ENCODE measurements at regions not wholly inside any gene's neighbourhood (a gene's known extent, or its start where the extent isn't known, plus 50 kb on each side); places are given as distances from the start of the nearest gene placed in this dataset.
A peak's percentile ranks its signal among the peaks of the same experiment; 100 is the strongest.

DNA sequence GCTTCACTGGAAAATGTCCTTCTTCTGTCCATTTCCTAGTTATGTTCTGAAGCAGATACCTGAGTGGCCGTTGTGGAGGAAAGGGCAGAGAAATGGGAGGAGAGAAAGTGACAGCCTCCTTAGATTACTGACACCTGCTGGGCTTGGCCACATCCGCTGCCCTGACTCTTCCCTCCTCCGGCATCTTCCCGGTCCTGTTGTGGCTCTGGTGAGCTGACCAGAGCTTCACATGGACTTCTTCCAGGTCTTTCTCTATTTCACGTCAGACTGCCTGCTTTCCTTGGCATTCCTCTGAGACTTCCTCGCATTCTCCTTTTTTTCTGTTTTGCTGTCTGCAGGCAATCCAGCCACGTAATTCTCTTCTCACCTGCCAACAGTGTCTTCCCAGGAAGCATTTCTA lies 138.7 kb upstream of the E2F8 start:
- peaks cover under 1% of the 10 kb centered on the region for H3K27me3 Mint-ChIP-seq (ENCODE audit: low read depth, unreplicated experiment)
- peak; percentile 38 for DNase-seq (ENCODE audit: low read depth)
- Histone ChIP-seq H2AFZ (ENCODE audit: low read depth, low read length) (no peak overlapping the region), H3K4me3 (ENCODE audit: insufficient read depth, low read depth, low read length) (no peak overlapping the region), H3K4me1 (ENCODE audit: insufficient read depth, low read length) (peaks cover 17% of the 10 kb centered on the region), H3K36me3 (ENCODE audit: insufficient read depth, low read length) (no peaks in the 10 kb centered on the region), H3K4me2 (ENCODE audit: low read length) (no peak overlapping the region), H3K9me3 (ENCODE audit: insufficient read depth, low read depth, low read length) (no peaks in the 10 kb centered on the region), H3K27ac (ENCODE audit: low read depth, low read length) (no peak overlapping the region), H3K79me2 (ENCODE audit: insufficient read depth, low read length) (no peaks in the 10 kb centered on the region), H4K20me1 (ENCODE audit: insufficient read depth, low read length) (no peaks in the 10 kb centered on the region), H3K27me3 (ENCODE audit: insufficient read depth, low read length) (peaks cover 3% of the 10 kb centered on the region), H3K9ac (ENCODE audit: low read length) (no peak overlapping the region)
- no peak overlapping the region for H3K27ac Mint-ChIP-seq (ENCODE audit: unreplicated experiment)
- TF ChIP-seq EZH2 (IDR thresholded peaks at IDR 0.05; ENCODE audit: insufficient read depth, low read length) (no peak), CTCF (IDR thresholded peaks at IDR 0.05; ENCODE audit: insufficient read depth, low read depth, low read length) (no peak)
- H3K36me3 Mint-ChIP-seq (ENCODE audit: low read depth, unreplicated experiment), result no peaks in the 10 kb centered on the region
- no peak overlapping the region for H3K4me3 Mint-ChIP-seq (ENCODE audit: unreplicated experiment)
- H3K4me1 Mint-ChIP-seq (ENCODE audit: low read depth, unreplicated experiment), result peaks cover 6% of the 10 kb centered on the region
- H3K9me3 Mint-ChIP-seq (ENCODE audit: unreplicated experiment), result no peaks in the 10 kb centered on the region
- FAIRE-seq, result no peak

DNA sequence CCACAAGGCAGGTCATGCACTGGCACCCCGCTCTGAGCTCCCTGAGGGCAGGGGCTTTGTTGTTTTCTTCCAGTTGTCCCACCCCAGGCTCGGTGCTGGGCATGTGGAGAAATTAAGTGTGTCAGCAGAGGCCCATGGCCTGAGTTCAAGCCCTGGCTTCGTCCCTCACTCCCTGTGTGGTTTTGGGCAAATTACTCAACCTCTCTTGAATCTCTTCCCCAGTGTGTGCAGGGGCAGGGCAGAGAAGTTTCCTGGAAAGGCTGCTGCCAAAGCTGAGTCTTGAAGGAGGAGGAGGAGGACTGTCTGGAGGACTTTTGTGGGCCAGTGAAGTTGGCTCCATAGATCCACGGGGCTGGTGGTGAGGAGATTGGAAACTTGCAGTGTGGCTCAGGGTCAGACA lies 138.1 kb upstream of the E2F8 start:
- Mint-ChIP-seq H3K27me3 (ENCODE audit: low read depth, unreplicated experiment) (no peaks in the 10 kb centered on the region), H3K36me3 (ENCODE audit: low read depth, unreplicated experiment) (no peaks in the 10 kb centered on the region), H3K4me1 (ENCODE audit: low read depth, unreplicated experiment) (peaks cover 8% of the 10 kb centered on the region), H3K9me3 (ENCODE audit: unreplicated experiment) (no peaks in the 10 kb centered on the region), H3K27ac (ENCODE audit: unreplicated experiment) (no peak overlapping the region), H3K4me3 (ENCODE audit: unreplicated experiment) (no peak overlapping the region)
- FAIRE-seq (no peak), DNase-seq (ENCODE audit: low read depth) (no peak)
- no peak overlapping the region for H2AFZ ChIP-seq (ENCODE audit: low read depth, low read length)
- H3K9ac ChIP-seq (ENCODE audit: low read length), result no peak overlapping the region
- no peak for TF ChIP-seq CTCF (IDR thresholded peaks at IDR 0.05; ENCODE audit: insufficient read depth, low read depth, low read length)
- no peak for TF ChIP-seq EZH2 (IDR thresholded peaks at IDR 0.05; ENCODE audit: insufficient read depth, low read length)
- no peak overlapping the region for H3K4me3 ChIP-seq (ENCODE audit: insufficient read depth, low read depth, low read length)
- no peaks in the 10 kb centered on the region for H3K9me3 ChIP-seq (ENCODE audit: insufficient read depth, low read depth, low read length)
- no peaks in the 10 kb centered on the region for H3K27me3 ChIP-seq (ENCODE audit: insufficient read depth, low read length)
- H3K4me2 ChIP-seq (ENCODE audit: low read length), result no peak overlapping the region
- H3K4me1 ChIP-seq (ENCODE audit: insufficient read depth, low read length), result peaks cover 17% of the 10 kb centered on the region
- no peaks in the 10 kb centered on the region for H3K36me3 ChIP-seq (ENCODE audit: insufficient read depth, low read length)
- no peak overlapping the region for H3K27ac ChIP-seq (ENCODE audit: low read depth, low read length)
- no peaks in the 10 kb centered on the region for H4K20me1 ChIP-seq (ENCODE audit: insufficient read depth, low read length)
- no peaks in the 10 kb centered on the region for H3K79me2 ChIP-seq (ENCODE audit: insufficient read depth, low read length)

DNA sequence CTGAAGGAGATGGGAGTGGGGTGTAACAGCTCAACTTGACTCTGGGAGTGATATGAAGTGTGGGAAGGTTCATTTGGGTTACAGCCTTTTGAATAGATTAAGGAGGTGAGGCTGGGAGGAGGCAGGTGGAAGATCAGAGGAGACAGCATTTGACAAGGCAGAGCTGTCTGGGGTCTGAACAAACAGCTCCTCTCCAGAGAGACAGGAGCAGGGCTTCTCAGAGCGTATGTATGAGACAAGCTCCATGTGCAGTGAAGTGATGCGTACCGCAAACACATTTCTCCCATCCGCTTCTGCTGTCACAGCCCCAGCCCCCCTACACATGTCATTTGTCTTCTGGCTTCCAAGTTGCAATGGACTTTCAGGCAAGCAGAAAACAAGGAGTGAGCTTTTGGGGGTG lies 137.1 kb upstream of the E2F8 start:
- TF ChIP-seq EZH2 (IDR thresholded peaks at IDR 0.05; ENCODE audit: insufficient read depth, low read length) (no peak), CTCF (IDR thresholded peaks at IDR 0.05; ENCODE audit: insufficient read depth, low read depth, low read length) (no peak)
- Histone ChIP-seq H3K4me3 (ENCODE audit: insufficient read depth, low read depth, low read length) (no peak overlapping the region), H2AFZ (ENCODE audit: low read depth, low read length) (no peak overlapping the region), H3K27ac (ENCODE audit: low read depth, low read length) (no peak overlapping the region), H3K9me3 (ENCODE audit: insufficient read depth, low read depth, low read length) (no peaks in the 10 kb centered on the region), H3K36me3 (ENCODE audit: insufficient read depth, low read length) (no peaks in the 10 kb centered on the region), H4K20me1 (ENCODE audit: insufficient read depth, low read length) (no peaks in the 10 kb centered on the region), H3K27me3 (ENCODE audit: insufficient read depth, low read length) (no peaks in the 10 kb centered on the region), H3K4me2 (ENCODE audit: low read length) (no peak overlapping the region), H3K4me1 (ENCODE audit: insufficient read depth, low read length) (peaks cover 17% of the 10 kb centered on the region), H3K79me2 (ENCODE audit: insufficient read depth, low read length) (no peaks in the 10 kb centered on the region), H3K9ac (ENCODE audit: low read length) (no peak overlapping the region)
- DNase-seq (ENCODE audit: low read depth) (no peak), FAIRE-seq (no peak)
- no peak overlapping the region for H3K27ac Mint-ChIP-seq (ENCODE audit: unreplicated experiment)
- H3K27me3 Mint-ChIP-seq (ENCODE audit: low read depth, unreplicated experiment), result no peaks in the 10 kb centered on the region
- no peaks in the 10 kb centered on the region for H3K9me3 Mint-ChIP-seq (ENCODE audit: unreplicated experiment)
- no peak overlapping the region for H3K4me3 Mint-ChIP-seq (ENCODE audit: unreplicated experiment)
- no peaks in the 10 kb centered on the region for H3K36me3 Mint-ChIP-seq (ENCODE audit: low read depth, unreplicated experiment)
- peaks cover 8% of the 10 kb centered on the region for H3K4me1 Mint-ChIP-seq (ENCODE audit: low read depth, unreplicated experiment)
